NCI-H524 treated with DMSO at 0.1 percent for 48 hours (cell line): ENCODE measurements at regions not wholly inside any gene's neighbourhood (a gene's known extent, or its start where the extent isn't known, plus 50 kb on each side); places are given as distances from the start of the nearest gene placed in this dataset.

Experiments
- DNase-seq: peaks from one replicate; lab custom pipeline; 2025; lab: John Stamatoyannopoulos, UW

- no peak for DNase-seq
These were observed 286.4 kb downstream of the BAMBI start for GRCh38 chr10:28963539-28964221.

- DNase-seq, result no peak
These were observed 288.6 kb downstream of the BAMBI start for GRCh38 chr10:28965937-28966336.

- DNase-seq, result no peak
These were observed 289.7 kb downstream of the BAMBI start for GRCh38 chr10:28967031-28967430.

- DNase-seq, result no peak
These were observed 292.1 kb downstream of the BAMBI start for GRCh38 chr10:28969413-28969812.

- DNase-seq, result no peak
These were observed 292.9 kb downstream of the BAMBI start for GRCh38 chr10:28970231-28970630.

GRCh38 chr10:28971255-28971654, 293.9 kb downstream of the BAMBI start:
- DNase-seq, result no peak

GRCh38 chr10:28971764-28972163, 294.4 kb downstream of the BAMBI start:
- DNase-seq, result no peak

- no peak for DNase-seq
These were observed 296.1 kb downstream of the BAMBI start for GRCh38 chr10:28973309-28973972.

GRCh38 chr10:28975891-28976531, 298.7 kb downstream of the BAMBI start:
- DNase-seq, result no peak

GRCh38 chr10:28977518-28977917, 300.2 kb downstream of the BAMBI start:
- no peak for DNase-seq

- DNase-seq, result no peak
These were observed 302.9 kb downstream of the BAMBI start for GRCh38 chr10:28980264-28980663.

GRCh38 chr10:28981007-28981406, 303.7 kb downstream of the BAMBI start:
- DNase-seq, result no peak

GRCh38 chr10:28982974-28983373, 305.7 kb downstream of the BAMBI start:
- no peak for DNase-seq

- DNase-seq, result no peak
These were observed 305.1 kb upstream of the LYZL1 start for GRCh38 chr10:28983799-28984198.

- no peak for DNase-seq
These were observed 304.4 kb upstream of the LYZL1 start for GRCh38 chr10:28984431-28984830.

GRCh38 chr10:28985137-28985885, 303.6 kb upstream of the LYZL1 start:
- no peak for DNase-seq

- no peak for DNase-seq
These were observed 302.6 kb upstream of the LYZL1 start for GRCh38 chr10:28986117-28986792.

- no peak for DNase-seq
These were observed 302.0 kb upstream of the LYZL1 start for GRCh38 chr10:28986856-28987255.

- DNase-seq, result no peak
These were observed 301.1 kb upstream of the LYZL1 start for GRCh38 chr10:28987555-28988320.

- DNase-seq, result no peak
These were observed 299.9 kb upstream of the LYZL1 start for GRCh38 chr10:28988980-28989379.
